Upper lobe of left lung (tissue), 6 donors: ENCODE measurements at regions not wholly inside any gene's neighbourhood (a gene's known extent, or its start where the extent isn't known, plus 50 kb on each side); places are given as distances from the start of the nearest gene placed in this dataset.

Experiments
- ATAC-seq, 2 donors: fragments of 200-7000 bp; cut with Tn5 transposase; one replicate each; pipeline ENCODE4 v1.9.1; 2022; ENCODE audit warnings: mild to moderate bottlenecking in 2 of 2, moderate library complexity in 2 of 2; ENCODE audit not compliant: low FRiP score in 2 of 2
- DNase-seq, 2 donors: peaks; one replicate each; pipeline ENCODE4 v3.0.0-alpha.2; 2019 to 2020
- H3K27ac ChIP-seq, 4 donors: fragments of 200-600 bp; sonication (generic); one replicate each; pipeline ENCODE4 v1.5.1; 2016 to 2019
- H3K27me3 ChIP-seq, 4 donors: fragments of 200-600 bp; sonication (generic); one replicate each; pipeline ENCODE4 v1.5.1; 2017 to 2019
- H3K36me3 ChIP-seq, 4 donors: fragments of 200-600 bp; sonication (generic); one replicate each; pipeline ENCODE4 v1.5.1; 2016 to 2019
- H3K4me1 ChIP-seq, 4 donors: fragments of 200-600 bp; sonication (generic); one replicate each; pipeline ENCODE4 v1.5.1; 2018 to 2019
- H3K4me3 ChIP-seq, 4 donors: fragments of 200-600 bp; sonication (generic); one replicate each; pipeline ENCODE4 v1.5.1; 2017 to 2019; ENCODE audit warnings: mild to moderate bottlenecking in 2 of 4, moderate library complexity in 1 of 4
- H3K9me3 ChIP-seq, 4 donors: fragments of 200-600 bp; sonication (generic); one replicate each; pipeline ENCODE4 v1.5.1; 2018 to 2019
- EP300 ChIP-seq, 4 donors: sonication (generic); formaldehyde crosslinking; IDR thresholded peaks; one replicate each; pipeline ENCODE4 v1.5.1; 2017; ENCODE audit warnings: antibody characterized with exemption in 4 of 4, control low read depth in 2 of 4
- POLR2A ChIP-seq, 4 donors: fragments of 450-650 bp; IDR thresholded peaks; one replicate each; pipeline ENCODE4 v1.5.1; 2016 to 2017; ENCODE audit warnings: antibody characterized with exemption in 4 of 4, mild to moderate bottlenecking in 2 of 4
- POLR2AphosphoS5 ChIP-seq, 2 donors: sonication (generic); formaldehyde crosslinking; IDR thresholded peaks; one replicate each; pipeline ENCODE4 v1.5.1; 2017; ENCODE audit warnings: antibody characterized with exemption in 2 of 2
- WGBS, 2 donors: methylation state at CpG; one replicate each; pipeline ENCODE4 v1.1.5; 2017 to 2018; 5-methylcytosine and 5-hydroxymethylcytosine counted together
- TF ChIP-seq, protein P1 (sequence below), 6 experiments: fragments of 450-650 bp in 4 of 6; fragments of 200-600 bp in 2 of 6; sonication (generic) in 2 of 6; IDR thresholded peaks; one replicate each; pipeline ENCODE4 v1.5.1; 2016 to 2019; ENCODE audit warnings: antibody characterized with exemption in 6 of 6
- donor health status: DM: no; HTN: no; CAD: no; lungs with moderate emphysema.
- donor health status: DM: no; HTN: yes; CAD: no; lungs with severe emphysema.

DNA sequence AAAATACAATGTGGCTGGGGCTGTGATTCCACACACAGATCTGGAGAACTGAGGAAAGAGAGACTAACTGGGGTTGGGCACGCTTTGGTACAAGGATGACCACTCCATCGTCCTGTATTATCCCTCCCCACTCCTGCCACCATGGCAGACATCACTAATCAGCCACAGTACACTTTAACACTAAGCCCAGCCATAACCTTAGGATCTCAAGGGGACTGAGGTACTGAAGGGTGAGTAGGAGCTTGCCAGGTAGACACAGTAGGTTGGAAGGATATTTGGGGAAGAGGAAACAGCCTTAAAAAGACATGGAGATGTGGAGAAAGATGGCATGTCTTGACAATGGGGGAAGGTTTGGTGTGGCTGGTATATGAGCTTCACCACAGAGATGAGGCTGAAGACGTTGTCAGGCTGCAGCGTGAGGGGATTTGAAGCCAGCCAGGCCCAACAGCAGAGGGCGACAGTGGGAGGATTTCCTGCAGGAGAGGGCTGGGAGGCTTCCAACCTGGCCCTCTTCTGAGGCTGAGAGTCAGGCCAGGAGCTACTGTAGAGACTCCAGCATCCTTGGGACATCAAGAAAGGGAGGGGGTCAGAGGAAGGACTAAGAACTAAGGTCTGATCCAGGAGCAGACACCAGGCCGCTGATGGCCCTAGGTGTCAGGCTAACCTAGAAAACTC is 58.6 kb upstream of the COL13A1 start:
- DNase-seq = no peak

GRCh38 chr10:69744971-69745370 is 56.7 kb upstream of the COL13A1 start:
- Histone ChIP-seq H3K36me3 (no peaks in the 10 kb centered on the region), H3K27ac (no peak overlapping the region), H3K4me3 (no peak overlapping the region), H3K9me3 (no peaks in the 10 kb centered on the region), H3K27me3 (no peaks in the 10 kb centered on the region), H3K4me1 (peaks cover 0 to 4% (median 0%) of the 10 kb centered on the region in 4 donors)
- DNase-seq = no peak
- WGBS, 2 donors = 88 to 91% methylated on average over 4 of the region's 4 CpGs
- TF ChIP-seq POLR2AphosphoS5 (IDR thresholded peaks at IDR 0.05) = no peak
- TF ChIP-seq, protein P1, sequence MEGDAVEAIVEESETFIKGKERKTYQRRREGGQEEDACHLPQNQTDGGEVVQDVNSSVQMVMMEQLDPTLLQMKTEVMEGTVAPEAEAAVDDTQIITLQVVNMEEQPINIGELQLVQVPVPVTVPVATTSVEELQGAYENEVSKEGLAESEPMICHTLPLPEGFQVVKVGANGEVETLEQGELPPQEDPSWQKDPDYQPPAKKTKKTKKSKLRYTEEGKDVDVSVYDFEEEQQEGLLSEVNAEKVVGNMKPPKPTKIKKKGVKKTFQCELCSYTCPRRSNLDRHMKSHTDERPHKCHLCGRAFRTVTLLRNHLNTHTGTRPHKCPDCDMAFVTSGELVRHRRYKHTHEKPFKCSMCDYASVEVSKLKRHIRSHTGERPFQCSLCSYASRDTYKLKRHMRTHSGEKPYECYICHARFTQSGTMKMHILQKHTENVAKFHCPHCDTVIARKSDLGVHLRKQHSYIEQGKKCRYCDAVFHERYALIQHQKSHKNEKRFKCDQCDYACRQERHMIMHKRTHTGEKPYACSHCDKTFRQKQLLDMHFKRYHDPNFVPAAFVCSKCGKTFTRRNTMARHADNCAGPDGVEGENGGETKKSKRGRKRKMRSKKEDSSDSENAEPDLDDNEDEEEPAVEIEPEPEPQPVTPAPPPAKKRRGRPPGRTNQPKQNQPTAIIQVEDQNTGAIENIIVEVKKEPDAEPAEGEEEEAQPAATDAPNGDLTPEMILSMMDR (IDR thresholded peaks at IDR 0.05) = no peak
- TF ChIP-seq POLR2A (IDR thresholded peaks at IDR 0.05) = no peak
- TF ChIP-seq EP300 (IDR thresholded peaks at IDR 0.05) = no peak
- no peak for ATAC-seq

More for the DNA sequence above, 58.6 kb upstream of the COL13A1 start:
- Histone ChIP-seq H3K4me1 (no peaks in the 10 kb centered on the region), H3K27me3 (no peaks in the 10 kb centered on the region), H3K36me3 (no peaks in the 10 kb centered on the region), H3K27ac (no peak overlapping the region), H3K9me3 (no peaks in the 10 kb centered on the region), H3K4me3 (no peak overlapping the region)
- no peak for TF ChIP-seq EP300 (IDR thresholded peaks at IDR 0.05)
- TF ChIP-seq, protein P1 (IDR thresholded peaks at IDR 0.05) = peak in 2 of 6 experiments; percentile 15
- no peak for TF ChIP-seq POLR2A (IDR thresholded peaks at IDR 0.05)
- TF ChIP-seq POLR2AphosphoS5 (IDR thresholded peaks at IDR 0.05) = no peak
- WGBS, 2 donors = 67 to 73% methylated on average over 6 of the region's 6 CpGs
- no peak for ATAC-seq

DNA sequence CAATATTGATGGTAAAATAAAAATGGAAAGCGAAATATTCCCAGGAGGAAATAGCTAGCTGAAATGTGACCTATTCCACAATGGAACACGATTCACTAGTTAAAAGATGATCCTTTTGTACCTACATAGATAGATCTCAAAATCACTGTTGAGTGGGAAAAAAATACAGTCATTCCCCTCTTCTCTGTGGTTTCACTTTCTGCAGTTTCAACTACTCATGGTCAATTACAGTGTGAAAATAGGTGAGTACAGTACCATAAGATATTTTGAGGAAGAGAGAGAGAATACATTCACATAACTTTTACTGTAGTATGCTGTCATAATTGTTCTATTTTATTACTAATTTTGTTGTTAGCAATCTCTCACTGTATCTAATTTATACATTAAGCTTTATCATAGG is 56.0 kb upstream of the COL13A1 start:
- H3K4me1 ChIP-seq = peaks cover 0 to 4% (median 0%) of the 10 kb centered on the region in 4 donors
- no peak for DNase-seq
- H3K4me3 ChIP-seq = no peak overlapping the region
- ATAC-seq = no peak
- 72 to 86% methylated on average over 2 of the region's 2 CpGs for WGBS, 2 donors
- H3K27ac ChIP-seq = no peak overlapping the region
- no peaks in the 10 kb centered on the region for H3K27me3 ChIP-seq
- H3K9me3 ChIP-seq = no peaks in the 10 kb centered on the region
- no peaks in the 10 kb centered on the region for H3K36me3 ChIP-seq
- TF ChIP-seq POLR2AphosphoS5 (IDR thresholded peaks at IDR 0.05) (no peak), POLR2A (IDR thresholded peaks at IDR 0.05) (no peak), EP300 (IDR thresholded peaks at IDR 0.05) (no peak)
- TF ChIP-seq, protein P1 (IDR thresholded peaks at IDR 0.05) = no peak

DNA sequence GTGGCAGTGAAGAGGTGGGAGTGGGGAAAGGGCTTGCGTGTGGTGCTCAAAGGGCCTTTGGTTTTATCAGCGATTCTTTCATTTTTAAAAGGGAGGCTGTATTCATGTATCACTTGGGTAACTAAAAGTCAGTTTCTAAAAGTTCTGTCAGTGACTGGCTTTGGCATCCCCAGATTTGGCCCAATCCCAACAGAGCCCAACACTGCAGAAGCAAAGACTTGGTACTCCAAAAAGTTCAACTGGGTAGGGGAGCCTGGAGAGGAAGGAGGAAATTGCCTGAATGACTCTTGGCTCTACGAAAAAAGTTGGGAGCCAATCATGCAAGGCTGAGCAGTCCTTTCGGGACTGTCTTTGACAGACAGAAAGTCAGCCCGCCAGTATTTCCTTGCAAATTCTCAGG is 54.5 kb upstream of the COL13A1 start:
- 70 to 80% methylated on average over 5 of the region's 5 CpGs for WGBS, 2 donors
- no peak for ATAC-seq
- Histone ChIP-seq H3K4me3 (no peak overlapping the region), H3K9me3 (no peaks in the 10 kb centered on the region), H3K27me3 (no peaks in the 10 kb centered on the region), H3K4me1 (peaks cover 0 to 4% (median 0%) of the 10 kb centered on the region in 4 donors), H3K27ac (no peak overlapping the region), H3K36me3 (no peaks in the 10 kb centered on the region)
- TF ChIP-seq POLR2A (IDR thresholded peaks at IDR 0.05) (no peak), EP300 (IDR thresholded peaks at IDR 0.05) (no peak), POLR2AphosphoS5 (IDR thresholded peaks at IDR 0.05) (no peak)
- TF ChIP-seq, protein P1 (IDR thresholded peaks at IDR 0.05) = no peak
- DNase-seq = no peak

DNA sequence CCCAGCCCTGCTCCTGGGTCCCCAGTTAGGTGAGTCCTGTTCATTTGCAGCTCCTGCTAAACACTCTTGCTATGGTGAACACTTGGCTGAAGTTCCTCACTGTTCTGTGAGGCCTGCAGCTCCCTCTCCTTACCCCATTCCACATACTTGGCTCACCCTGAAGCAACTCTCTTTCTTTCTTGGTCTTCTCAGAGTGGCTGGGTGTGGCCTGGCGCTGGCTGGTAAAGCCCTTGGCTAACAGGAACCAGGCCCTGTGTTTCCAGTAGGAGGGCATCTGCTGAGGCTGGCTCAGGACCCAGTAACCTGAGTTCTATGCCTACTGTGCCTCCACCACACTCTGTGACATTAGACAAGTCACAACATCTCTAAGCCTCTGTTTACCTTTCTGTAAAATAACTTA is 53.1 kb upstream of the COL13A1 start:
- Histone ChIP-seq H3K27ac (no peak overlapping the region), H3K4me3 (no peak overlapping the region), H3K9me3 (no peaks in the 10 kb centered on the region), H3K4me1 (peaks cover 0 to 4% (median 0%) of the 10 kb centered on the region in 4 donors), H3K36me3 (no peaks in the 10 kb centered on the region), H3K27me3 (no peaks in the 10 kb centered on the region)
- TF ChIP-seq POLR2A (IDR thresholded peaks at IDR 0.05) (no peak), EP300 (IDR thresholded peaks at IDR 0.05) (no peak), POLR2AphosphoS5 (IDR thresholded peaks at IDR 0.05) (no peak)
- TF ChIP-seq, protein P1 (IDR thresholded peaks at IDR 0.05) = no peak
- DNase-seq (no peak), ATAC-seq (peak in 1 of 2 donors; percentile 31)
- 0 to 60% methylated on average over 1 of the region's 1 CpG for WGBS, 2 donors
